ENCODE measurements at regions not wholly inside any gene's neighbourhood (a gene's known extent, or its start where the extent isn't known, plus 50 kb on each side); places are given as distances from the start of the nearest gene placed in this dataset.

GRCh38 chr1:79683420-79683819 is 676.9 kb upstream of the ADGRL4 start:
- TF ChIP-seq CEBPB (IDR thresholded peaks at IDR 0.05) (no peak), TAF1 (IDR thresholded peaks at IDR 0.05; ENCODE audit: low read depth) (no peak), ZBTB7A (IDR thresholded peaks at IDR 0.05; ENCODE audit: low read depth) (no peak), YY1 (IDR thresholded peaks at IDR 0.05; ENCODE audit: low read depth) (no peak), RAD21 (IDR thresholded peaks at IDR 0.05; ENCODE audit: low read depth) (no peak), EGR1 (IDR thresholded peaks at IDR 0.05) (no peak), CREB1 (IDR thresholded peaks at IDR 0.05; ENCODE audit: low read depth) (no peak), REST (IDR thresholded peaks at IDR 0.05; ENCODE audit: low read depth) (no peak)
- TF ChIP-seq, protein P1, sequence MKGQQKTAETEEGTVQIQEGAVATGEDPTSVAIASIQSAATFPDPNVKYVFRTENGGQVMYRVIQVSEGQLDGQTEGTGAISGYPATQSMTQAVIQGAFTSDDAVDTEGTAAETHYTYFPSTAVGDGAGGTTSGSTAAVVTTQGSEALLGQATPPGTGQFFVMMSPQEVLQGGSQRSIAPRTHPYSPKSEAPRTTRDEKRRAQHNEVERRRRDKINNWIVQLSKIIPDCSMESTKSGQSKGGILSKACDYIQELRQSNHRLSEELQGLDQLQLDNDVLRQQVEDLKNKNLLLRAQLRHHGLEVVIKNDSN (IDR thresholded peaks at IDR 0.05) = no peak

- no peak for TF ChIP-seq FOXM1 (IDR thresholded peaks at IDR 0.05; ENCODE audit: borderline replicate concordance, low read depth)
- no peak for TF ChIP-seq ZBTB7A (IDR thresholded peaks at IDR 0.05; ENCODE audit: low read depth)
- TF ChIP-seq EGR1 (IDR thresholded peaks at IDR 0.05) = no peak
- no peak for TF ChIP-seq CEBPB (IDR thresholded peaks at IDR 0.05)
- TF ChIP-seq, protein P1 (IDR thresholded peaks at IDR 0.05) = no peak
- no peak for TF ChIP-seq MAX (IDR thresholded peaks at IDR 0.05)
- no peak for TF ChIP-seq TCF12 (IDR thresholded peaks at IDR 0.05; ENCODE audit: low read depth)
- TF ChIP-seq TAF1 (IDR thresholded peaks at IDR 0.05; ENCODE audit: low read depth) = no peak
- no peak for TF ChIP-seq EP300 (IDR thresholded peaks at IDR 0.05; ENCODE audit: borderline replicate concordance)
- no peak for TF ChIP-seq YY1 (IDR thresholded peaks at IDR 0.05; ENCODE audit: low read depth)
- TF ChIP-seq CREB1 (IDR thresholded peaks at IDR 0.05; ENCODE audit: low read depth) = no peak
- no peak for TF ChIP-seq NFIC (IDR thresholded peaks at IDR 0.05)
- no peak for TF ChIP-seq RAD21 (IDR thresholded peaks at IDR 0.05; ENCODE audit: low read depth)
- TF ChIP-seq REST (IDR thresholded peaks at IDR 0.05; ENCODE audit: low read depth) = no peak
- TF ChIP-seq TEAD4 (IDR thresholded peaks at IDR 0.05) = no peak
These were observed 675.9 kb upstream of the ADGRL4 start for GRCh38 chr1:79682478-79682877.

GRCh38 chr1:79681382-79681781 is 674.9 kb upstream of the ADGRL4 start:
- no peak for TF ChIP-seq CREB1 (IDR thresholded peaks at IDR 0.05; ENCODE audit: low read depth)
- TF ChIP-seq RAD21 (IDR thresholded peaks at IDR 0.05; ENCODE audit: low read depth) = no peak
- TF ChIP-seq TEAD4 (IDR thresholded peaks at IDR 0.05) = no peak
- no peak for TF ChIP-seq MAX (IDR thresholded peaks at IDR 0.05)
- TF ChIP-seq FOXM1 (IDR thresholded peaks at IDR 0.05; ENCODE audit: borderline replicate concordance, low read depth) = no peak
- TF ChIP-seq, protein P1 (IDR thresholded peaks at IDR 0.05) = no peak
- no peak for TF ChIP-seq NFIC (IDR thresholded peaks at IDR 0.05)
- TF ChIP-seq TCF12 (IDR thresholded peaks at IDR 0.05; ENCODE audit: low read depth) = no peak
- no peak for TF ChIP-seq YY1 (IDR thresholded peaks at IDR 0.05; ENCODE audit: low read depth)
- no peak for TF ChIP-seq EP300 (IDR thresholded peaks at IDR 0.05; ENCODE audit: borderline replicate concordance)
- no peak for TF ChIP-seq EGR1 (IDR thresholded peaks at IDR 0.05)
- TF ChIP-seq ZBTB7A (IDR thresholded peaks at IDR 0.05; ENCODE audit: low read depth) = no peak
- no peak for TF ChIP-seq TAF1 (IDR thresholded peaks at IDR 0.05; ENCODE audit: low read depth)
- no peak for TF ChIP-seq REST (IDR thresholded peaks at IDR 0.05; ENCODE audit: low read depth)
- no peak for TF ChIP-seq CEBPB (IDR thresholded peaks at IDR 0.05)

DNA sequence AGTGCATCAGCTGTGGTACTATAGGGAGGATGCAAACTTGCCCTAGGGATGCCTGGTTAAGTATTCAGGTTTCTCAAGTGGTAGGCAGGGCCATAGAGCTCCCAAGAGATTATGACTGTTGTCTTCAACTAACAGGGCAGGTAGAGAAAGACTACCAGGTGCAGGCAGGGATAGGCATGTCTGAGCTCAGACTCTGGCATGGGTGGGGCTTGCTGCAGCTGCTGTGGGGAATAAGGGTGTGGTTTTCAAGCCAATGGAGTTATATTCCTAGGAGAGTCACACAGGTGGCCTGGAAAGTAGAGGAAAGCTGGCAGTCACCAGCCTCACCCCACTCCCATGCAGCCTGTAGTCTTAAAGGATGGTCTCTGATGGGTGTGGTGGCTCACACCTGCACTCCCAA is 673.4 kb upstream of the ADGRL4 start:
- TF ChIP-seq EGR1 (IDR thresholded peaks at IDR 0.05) (no peak), FOXM1 (IDR thresholded peaks at IDR 0.05; ENCODE audit: borderline replicate concordance, low read depth) (no peak), YY1 (IDR thresholded peaks at IDR 0.05; ENCODE audit: low read depth) (no peak), EP300 (IDR thresholded peaks at IDR 0.05; ENCODE audit: borderline replicate concordance) (no peak), REST (IDR thresholded peaks at IDR 0.05; ENCODE audit: low read depth) (no peak), ZBTB7A (IDR thresholded peaks at IDR 0.05; ENCODE audit: low read depth) (no peak), TAF1 (IDR thresholded peaks at IDR 0.05; ENCODE audit: low read depth) (no peak), MAX (IDR thresholded peaks at IDR 0.05) (no peak)
- TF ChIP-seq, protein P1 (IDR thresholded peaks at IDR 0.05) = no peak
